ENCODE measurements at regions not wholly inside any gene's neighbourhood (a gene's known extent, or its start where the extent isn't known, plus 50 kb on each side); places are given as distances from the start of the nearest gene placed in this dataset.

- TF ChIP-seq EZH2 (IDR thresholded peaks at IDR 0.05; ENCODE audit: borderline replicate concordance, low read depth, low read length, severe bottlenecking): no peak
- TF ChIP-seq, protein P1, sequence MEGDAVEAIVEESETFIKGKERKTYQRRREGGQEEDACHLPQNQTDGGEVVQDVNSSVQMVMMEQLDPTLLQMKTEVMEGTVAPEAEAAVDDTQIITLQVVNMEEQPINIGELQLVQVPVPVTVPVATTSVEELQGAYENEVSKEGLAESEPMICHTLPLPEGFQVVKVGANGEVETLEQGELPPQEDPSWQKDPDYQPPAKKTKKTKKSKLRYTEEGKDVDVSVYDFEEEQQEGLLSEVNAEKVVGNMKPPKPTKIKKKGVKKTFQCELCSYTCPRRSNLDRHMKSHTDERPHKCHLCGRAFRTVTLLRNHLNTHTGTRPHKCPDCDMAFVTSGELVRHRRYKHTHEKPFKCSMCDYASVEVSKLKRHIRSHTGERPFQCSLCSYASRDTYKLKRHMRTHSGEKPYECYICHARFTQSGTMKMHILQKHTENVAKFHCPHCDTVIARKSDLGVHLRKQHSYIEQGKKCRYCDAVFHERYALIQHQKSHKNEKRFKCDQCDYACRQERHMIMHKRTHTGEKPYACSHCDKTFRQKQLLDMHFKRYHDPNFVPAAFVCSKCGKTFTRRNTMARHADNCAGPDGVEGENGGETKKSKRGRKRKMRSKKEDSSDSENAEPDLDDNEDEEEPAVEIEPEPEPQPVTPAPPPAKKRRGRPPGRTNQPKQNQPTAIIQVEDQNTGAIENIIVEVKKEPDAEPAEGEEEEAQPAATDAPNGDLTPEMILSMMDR (IDR thresholded peaks at IDR 0.05; ENCODE audit: borderline replicate concordance, extremely low read depth, low read length, poor library complexity, severe bottlenecking): no peak
Observed at GRCh38 chr18:8989017-8989416, 113.5 kb upstream of the NDUFV2 start.

Data from DND-41 (cell line).